Endothelial cell of umbilical vein (primary cell): ENCODE measurements at regions not wholly inside any gene's neighbourhood (a gene's known extent, or its start where the extent isn't known, plus 50 kb on each side); places are given as distances from the start of the nearest gene placed in this dataset.

Experiments
- BruUV-seq: library from RNA; stranded (reverse); fragments of 400-500 nt; replicated peaks from 2 replicates; lab custom pipeline; 2021; lab: Mats Ljungman, UMichigan
- CTCF ChIA-PET: fragments of 300-600, 350-600 bp; sonication (Branson Sonifier 250); formaldehyde crosslinking; loops from one replicate; lab custom pipeline; 2021; ENCODE audit warnings: antibody characterized with exemption, inconsistent platforms; lab: Charles Lee
- POLR2A ChIA-PET: fragments of 300-600, 350-600 bp; sonication (Branson Sonifier 250); formaldehyde crosslinking; loops from one replicate; lab custom pipeline; 2021; ENCODE audit warnings: antibody characterized with exemption, inconsistent platforms; lab: Charles Lee
- DNase-seq: peaks from one replicate; pipeline ENCODE4 v3.0.0-alpha.2; 2011; ENCODE audit warnings: low read depth, low spot score
- FAIRE-seq: peaks from 2 replicates; lab custom pipeline; 2011; peaks lifted over from hg19 to GRCh38; lab: Jason Lieb, UNC
- H2AFZ ChIP-seq: 2 replicates; pipeline ENCODE4 v1.6.0; 2012; ENCODE audit warnings: low read depth, low read length, control low read depth, inconsistent platforms
- H3K27ac ChIP-seq: 2 replicates; pipeline ENCODE4 v1.5.1; 2011; ENCODE audit warnings: low read depth, mild to moderate bottlenecking, control low read depth, low read length, moderate library complexity; ENCODE audit not compliant: insufficient read depth
- H3K27me3 ChIP-seq, 2 experiments: 2 replicates each; pipeline versions ENCODE4 v1.6.0 to v1.6.1; 2011; ENCODE audit warnings: low read length in 2 of 2, mixed read lengths in 1 of 2; ENCODE audit not compliant: control insufficient read depth in 2 of 2, insufficient read depth in 2 of 2
- H3K36me3 ChIP-seq, 2 experiments: 2 replicates in 1 of 2; 3 replicates in 1 of 2; pipeline ENCODE4 v1.5.1; 2011; ENCODE audit warnings: low read length in 2 of 2, mild to moderate bottlenecking in 1 of 2, moderate library complexity in 1 of 2; ENCODE audit not compliant: control insufficient read depth in 2 of 2, insufficient read depth in 2 of 2; ENCODE audit errors: extremely low read depth in 1 of 2
- H3K4me1 ChIP-seq: 3 replicates; pipeline ENCODE4 v1.5.1; 2011; ENCODE audit warnings: mild to moderate bottlenecking, low read length; ENCODE audit not compliant: control insufficient read depth, insufficient read depth; ENCODE audit errors: extremely low read depth
- H3K4me2 ChIP-seq: 2 replicates; pipeline ENCODE4 v1.6.1; 2011; ENCODE audit warnings: low read length, control low read depth, mixed read lengths; ENCODE audit not compliant: insufficient read depth
- H3K4me3 ChIP-seq, 3 experiments: fragments of 200-600 bp in 1 of 3; sonication (generic), shearing (Covaris generic) in 1 of 3; replicated peaks in 1 of 3; 2 replicates each; pipeline ENCODE4 v1.5.1; 2011 to 2016; ENCODE audit warnings: control low read depth in 3 of 3, low read length in 3 of 3, mild to moderate bottlenecking in 2 of 3, inconsistent platforms in 1 of 3, low read depth in 1 of 3, moderate library complexity in 1 of 3; ENCODE audit not compliant: insufficient read depth in 1 of 3
- H3K79me2 ChIP-seq: 2 replicates; pipeline ENCODE4 v1.6.0; 2012; ENCODE audit warnings: low read length, inconsistent platforms; ENCODE audit not compliant: control insufficient read depth, insufficient read depth
- H3K9ac ChIP-seq: replicated peaks from 2 replicates; pipeline ENCODE3; 2011; ENCODE audit warnings: low read length, control low read depth; ENCODE audit not compliant: insufficient read depth; ENCODE audit errors: extremely low read depth
- H3K9me1 ChIP-seq: replicated peaks from 3 replicates; pipeline ENCODE4 v1.6.0; 2011; ENCODE audit warnings: mild to moderate bottlenecking, low read length; ENCODE audit not compliant: control insufficient read depth, insufficient read depth; ENCODE audit errors: extremely low read depth
- H3K9me3 ChIP-seq: replicated peaks from 2 replicates; pipeline ENCODE4 v1.5.1; 2012; ENCODE audit warnings: low read length, inconsistent platforms; ENCODE audit not compliant: control insufficient read depth, insufficient read depth
- H4K20me1 ChIP-seq: replicated peaks from 2 replicates; pipeline ENCODE3; 2011; ENCODE audit warnings: mild to moderate bottlenecking, low read length; ENCODE audit not compliant: control insufficient read depth, insufficient read depth; ENCODE audit errors: extremely low read depth
- EZH2 ChIP-seq: IDR thresholded peaks from 2 replicates; pipeline ENCODE4 v1.6.1; 2012; ENCODE audit warnings: borderline replicate concordance, low read depth, mild to moderate bottlenecking, moderate library complexity, low read length, inconsistent platforms; ENCODE audit not compliant: severe bottlenecking
- FOS ChIP-seq: IDR thresholded peaks from 2 replicates; pipeline ENCODE4 v1.6.1; 2011; ENCODE audit warnings: mild to moderate bottlenecking, low read length, moderate library complexity, borderline replicate concordance; ENCODE audit not compliant: insufficient read depth
- GATA2 ChIP-seq: IDR thresholded peaks from 2 replicates; pipeline ENCODE4 v1.7.0; 2011; ENCODE audit warnings: low read depth, mild to moderate bottlenecking, moderate library complexity, mixed read lengths, low read length; ENCODE audit not compliant: insufficient read length, insufficient read depth
- JUN ChIP-seq: IDR thresholded peaks from 2 replicates; pipeline ENCODE4 v1.6.1; 2011; ENCODE audit warnings: borderline replicate concordance, low read depth; ENCODE audit not compliant: insufficient read length, insufficient read depth
- MYC ChIP-seq: IDR thresholded peaks from one replicate; pipeline ENCODE4 v1.6.1; 2011; ENCODE audit warnings: mild to moderate bottlenecking, low read depth, low read length
- POLR2A ChIP-seq: IDR thresholded peaks from 2 replicates; pipeline ENCODE4 v1.6.1; 2012; ENCODE audit warnings: low read depth, mild to moderate bottlenecking, control low read depth, low read length
- POLR2AphosphoS5 ChIP-seq: IDR thresholded peaks from 2 replicates; pipeline ENCODE4 v1.6.1; 2012; ENCODE audit warnings: low read depth, mild to moderate bottlenecking, control low read depth, low read length, moderate library complexity; ENCODE audit not compliant: insufficient read depth
- dilution Hi-C: fragments of 300-500 bp; cut with MboI; formaldehyde crosslinking; loops from one replicate; pipeline ENCODE4 v1.15.0; 2019; ENCODE audit warnings: low sequenced_read_pairs; ENCODE audit not compliant: extremely low pct_ligation_motif_present
- intact Hi-C: fragments of 100-400 bp; cut with micrococcal nuclease; formaldehyde crosslinking; loops from one replicate; pipeline ENCODE4 v1.10.0; 2022
- TF ChIP-seq, protein P1 (sequence below), 2 donors: IDR thresholded peaks; 1 replicate in 1 of 2; 2 replicates in 1 of 2; pipeline ENCODE4 v1.5.1; 2011; ENCODE audit warnings: low read length in 2 of 2, mild to moderate bottlenecking in 2 of 2, moderate library complexity in 2 of 2, control low read depth in 1 of 2, inconsistent platforms in 1 of 2, low read depth in 1 of 2; ENCODE audit not compliant: insufficient read depth in 1 of 2; ENCODE audit errors: extremely low read depth in 1 of 2
- TF ChIP-seq, protein P2 (sequence below): IDR thresholded peaks from 2 replicates; pipeline ENCODE4 v1.6.1; 2011; ENCODE audit not compliant: insufficient read depth, insufficient read length

DNA sequence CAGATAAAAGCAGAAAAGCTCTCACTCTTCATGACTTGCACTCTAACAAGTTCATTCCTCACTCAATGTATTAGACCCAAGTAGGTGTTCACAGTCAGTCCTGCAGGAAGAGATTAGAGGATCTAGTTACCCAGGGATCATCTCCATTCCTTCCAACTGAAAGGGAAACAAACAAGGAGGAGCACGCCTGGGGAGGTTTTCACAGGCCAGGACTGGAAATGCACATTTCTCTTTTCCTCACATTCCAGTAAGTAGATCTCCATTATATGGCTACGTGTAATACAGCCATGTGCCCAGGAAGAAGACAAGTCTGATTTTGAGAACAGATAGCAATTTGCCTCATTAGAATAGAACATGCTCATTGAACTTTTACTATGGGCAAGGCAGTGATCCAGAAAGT is 1132.2 kb upstream of the FAM98A start:
- Histone ChIP-seq H3K4me2 (no peak overlapping the region), H3K9ac (no peak overlapping the region), H3K27ac (no peak overlapping the region), H3K27me3 (no peaks in the 10 kb centered on the region), H3K4me3 (no peak overlapping the region), H3K79me2 (no peaks in the 10 kb centered on the region), H3K4me1 (no peaks in the 10 kb centered on the region), H3K9me3 (peaks cover 2% of the 10 kb centered on the region), H2AFZ (no peak overlapping the region), H4K20me1 (no peaks in the 10 kb centered on the region), H3K9me1 (no peaks in the 10 kb centered on the region), H3K36me3 (no peaks in the 10 kb centered on the region)
- TF ChIP-seq EZH2 (no peak), POLR2AphosphoS5 (no peak), GATA2 (no peak), JUN (no peak), MYC (no peak), FOS (no peak), POLR2A (no peak)
- TF ChIP-seq, protein P1, sequence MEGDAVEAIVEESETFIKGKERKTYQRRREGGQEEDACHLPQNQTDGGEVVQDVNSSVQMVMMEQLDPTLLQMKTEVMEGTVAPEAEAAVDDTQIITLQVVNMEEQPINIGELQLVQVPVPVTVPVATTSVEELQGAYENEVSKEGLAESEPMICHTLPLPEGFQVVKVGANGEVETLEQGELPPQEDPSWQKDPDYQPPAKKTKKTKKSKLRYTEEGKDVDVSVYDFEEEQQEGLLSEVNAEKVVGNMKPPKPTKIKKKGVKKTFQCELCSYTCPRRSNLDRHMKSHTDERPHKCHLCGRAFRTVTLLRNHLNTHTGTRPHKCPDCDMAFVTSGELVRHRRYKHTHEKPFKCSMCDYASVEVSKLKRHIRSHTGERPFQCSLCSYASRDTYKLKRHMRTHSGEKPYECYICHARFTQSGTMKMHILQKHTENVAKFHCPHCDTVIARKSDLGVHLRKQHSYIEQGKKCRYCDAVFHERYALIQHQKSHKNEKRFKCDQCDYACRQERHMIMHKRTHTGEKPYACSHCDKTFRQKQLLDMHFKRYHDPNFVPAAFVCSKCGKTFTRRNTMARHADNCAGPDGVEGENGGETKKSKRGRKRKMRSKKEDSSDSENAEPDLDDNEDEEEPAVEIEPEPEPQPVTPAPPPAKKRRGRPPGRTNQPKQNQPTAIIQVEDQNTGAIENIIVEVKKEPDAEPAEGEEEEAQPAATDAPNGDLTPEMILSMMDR (IDR thresholded peaks at IDR 0.05; ENCODE audit: extremely low read depth in 1 of 2, insufficient read depth in 1 of 2, low read depth in 1 of 2, low read length in 2 of 2), result no peak
- TF ChIP-seq, protein P2, sequence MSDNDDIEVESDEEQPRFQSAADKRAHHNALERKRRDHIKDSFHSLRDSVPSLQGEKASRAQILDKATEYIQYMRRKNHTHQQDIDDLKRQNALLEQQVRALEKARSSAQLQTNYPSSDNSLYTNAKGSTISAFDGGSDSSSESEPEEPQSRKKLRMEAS, result no peak
- POLR2A ChIA-PET, result no interaction called here
- dilution Hi-C loops, result no loop called here
- no TSS peak for BruUV-seq
- no peak for FAIRE-seq
- no peak for DNase-seq
- intact Hi-C loops, result no loop called here
- CTCF ChIA-PET, result no interaction called here
